ENCODE measurements at regions not wholly inside any gene's neighbourhood (a gene's known extent, or its start where the extent isn't known, plus 50 kb on each side); places are given as distances from the start of the nearest gene placed in this dataset.

DNA sequence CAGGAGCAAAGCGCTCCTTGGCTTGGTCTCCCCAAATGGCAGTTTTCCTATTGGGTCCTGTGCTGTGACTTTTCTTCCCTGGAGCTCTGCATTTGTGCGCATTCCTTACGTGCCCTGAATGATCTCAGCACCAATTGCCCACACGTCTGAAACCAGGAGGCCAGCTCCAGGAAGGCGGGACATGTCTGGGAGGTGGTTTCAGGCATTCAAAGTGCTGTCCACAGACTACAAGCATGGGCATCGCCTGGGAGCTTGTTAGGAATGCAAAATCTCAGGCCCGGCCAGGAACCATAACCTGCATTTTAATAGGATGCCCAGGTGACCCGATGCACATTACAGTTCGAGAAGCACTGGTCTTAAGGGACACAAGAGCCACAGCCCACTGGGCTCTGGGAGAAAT, 239.6 kb downstream of the ANKRD60 start:
- Histone ChIP-seq H3K4me3 (ENCODE audit: low read length, poor library complexity, severe bottlenecking) (no peak overlapping the region), H4K20me1 (ENCODE audit: insufficient read depth, low read length, poor library complexity, severe bottlenecking) (no peaks in the 10 kb centered on the region), H3K9me2 (replicated peaks; ENCODE audit: low read depth, low read length) (no peaks in the 10 kb centered on the region), H3K79me2 (ENCODE audit: insufficient read depth, low read length) (no peaks in the 10 kb centered on the region), H3K36me3 (ENCODE audit: insufficient read depth, low read length) (no peaks in the 10 kb centered on the region), H2AFZ (ENCODE audit: low read length) (no peak overlapping the region), H3K9ac (ENCODE audit: low read depth, low read length, poor library complexity, severe bottlenecking) (no peak overlapping the region), H3K9me3 (ENCODE audit: insufficient read depth, low read depth, low read length) (no peaks in the 10 kb centered on the region), H3K4me2 (ENCODE audit: low read depth, low read length, poor library complexity, severe bottlenecking) (no peak overlapping the region), H3K4me1 (ENCODE audit: insufficient read depth, low read length, poor library complexity, severe bottlenecking) (no peaks in the 10 kb centered on the region), H3F3A (ENCODE audit: low read depth) (no peaks in the 10 kb centered on the region), H3K27me3 (ENCODE audit: insufficient read depth, low read length, poor library complexity, severe bottlenecking) (no peaks in the 10 kb centered on the region)
- TF ChIP-seq EZH2phosphoT487 (IDR thresholded peaks at IDR 0.05; ENCODE audit: borderline replicate concordance): no peak
- TF ChIP-seq, protein P1, sequence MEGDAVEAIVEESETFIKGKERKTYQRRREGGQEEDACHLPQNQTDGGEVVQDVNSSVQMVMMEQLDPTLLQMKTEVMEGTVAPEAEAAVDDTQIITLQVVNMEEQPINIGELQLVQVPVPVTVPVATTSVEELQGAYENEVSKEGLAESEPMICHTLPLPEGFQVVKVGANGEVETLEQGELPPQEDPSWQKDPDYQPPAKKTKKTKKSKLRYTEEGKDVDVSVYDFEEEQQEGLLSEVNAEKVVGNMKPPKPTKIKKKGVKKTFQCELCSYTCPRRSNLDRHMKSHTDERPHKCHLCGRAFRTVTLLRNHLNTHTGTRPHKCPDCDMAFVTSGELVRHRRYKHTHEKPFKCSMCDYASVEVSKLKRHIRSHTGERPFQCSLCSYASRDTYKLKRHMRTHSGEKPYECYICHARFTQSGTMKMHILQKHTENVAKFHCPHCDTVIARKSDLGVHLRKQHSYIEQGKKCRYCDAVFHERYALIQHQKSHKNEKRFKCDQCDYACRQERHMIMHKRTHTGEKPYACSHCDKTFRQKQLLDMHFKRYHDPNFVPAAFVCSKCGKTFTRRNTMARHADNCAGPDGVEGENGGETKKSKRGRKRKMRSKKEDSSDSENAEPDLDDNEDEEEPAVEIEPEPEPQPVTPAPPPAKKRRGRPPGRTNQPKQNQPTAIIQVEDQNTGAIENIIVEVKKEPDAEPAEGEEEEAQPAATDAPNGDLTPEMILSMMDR (conservative IDR thresholded peaks at IDR 0.05; ENCODE audit: low read length): no peak

DNA sequence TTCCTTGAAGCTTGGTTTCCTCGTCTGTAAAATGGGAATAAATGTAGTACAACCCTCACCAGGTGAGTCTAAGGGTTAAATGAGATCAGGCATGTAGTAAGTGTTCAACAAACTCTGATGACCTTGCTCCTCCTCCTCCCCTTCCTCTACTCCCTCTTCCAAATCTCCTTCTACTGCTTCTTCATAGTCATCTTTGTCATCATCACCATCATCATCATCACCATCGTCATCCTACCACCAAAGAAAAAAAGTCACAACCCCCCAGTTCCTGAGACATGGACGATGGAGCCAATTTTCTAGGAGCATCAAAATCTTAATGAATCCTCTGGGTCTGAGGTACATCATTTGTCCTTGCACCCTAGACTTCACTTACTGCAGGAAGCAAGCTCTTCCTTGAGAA, 240.0 kb downstream of the ANKRD60 start:
- Histone ChIP-seq H3K4me2 (ENCODE audit: low read depth, low read length, poor library complexity, severe bottlenecking) (no peak overlapping the region), H3K4me3 (ENCODE audit: low read length, poor library complexity, severe bottlenecking) (no peak overlapping the region), H3K79me2 (ENCODE audit: insufficient read depth, low read length) (no peaks in the 10 kb centered on the region), H3K9me2 (replicated peaks; ENCODE audit: low read depth, low read length) (no peaks in the 10 kb centered on the region), H3K27me3 (ENCODE audit: insufficient read depth, low read length, poor library complexity, severe bottlenecking) (no peaks in the 10 kb centered on the region), H3F3A (ENCODE audit: low read depth) (no peaks in the 10 kb centered on the region), H3K4me1 (ENCODE audit: insufficient read depth, low read length, poor library complexity, severe bottlenecking) (no peaks in the 10 kb centered on the region), H3K36me3 (ENCODE audit: insufficient read depth, low read length) (no peaks in the 10 kb centered on the region), H3K9ac (ENCODE audit: low read depth, low read length, poor library complexity, severe bottlenecking) (no peak overlapping the region), H4K20me1 (ENCODE audit: insufficient read depth, low read length, poor library complexity, severe bottlenecking) (no peaks in the 10 kb centered on the region), H3K9me3 (ENCODE audit: insufficient read depth, low read depth, low read length) (no peaks in the 10 kb centered on the region), H2AFZ (ENCODE audit: low read length) (no peak overlapping the region)
- no peak for TF ChIP-seq EZH2phosphoT487 (IDR thresholded peaks at IDR 0.05; ENCODE audit: borderline replicate concordance)
- TF ChIP-seq, protein P1 (conservative IDR thresholded peaks at IDR 0.05; ENCODE audit: low read length): no peak

DNA sequence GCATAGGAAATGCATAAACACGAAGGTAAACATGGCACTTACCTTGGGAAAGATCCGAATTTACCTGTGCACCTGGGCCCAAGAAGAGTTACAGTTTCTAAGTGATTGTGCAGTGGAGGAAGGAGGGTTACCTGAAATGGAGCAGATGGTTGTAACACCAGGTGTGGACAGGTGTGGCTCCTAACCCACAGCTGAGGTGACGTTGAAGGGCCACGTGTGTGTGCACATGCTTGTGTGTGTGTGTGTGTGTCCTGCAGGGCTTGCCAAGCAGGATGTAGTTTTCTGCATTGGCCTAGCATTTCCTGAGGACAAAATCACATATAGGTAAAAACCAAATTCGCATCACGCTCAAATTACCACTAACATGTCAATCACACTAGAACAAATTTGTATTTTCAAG, 240.8 kb downstream of the ANKRD60 start:
- Histone ChIP-seq H3K27me3 (ENCODE audit: insufficient read depth, low read length, poor library complexity, severe bottlenecking) (no peaks in the 10 kb centered on the region), H3F3A (ENCODE audit: low read depth) (no peaks in the 10 kb centered on the region), H2AFZ (ENCODE audit: low read length) (no peak overlapping the region), H4K20me1 (ENCODE audit: insufficient read depth, low read length, poor library complexity, severe bottlenecking) (no peaks in the 10 kb centered on the region), H3K36me3 (ENCODE audit: insufficient read depth, low read length) (no peaks in the 10 kb centered on the region), H3K9ac (ENCODE audit: low read depth, low read length, poor library complexity, severe bottlenecking) (no peak overlapping the region), H3K79me2 (ENCODE audit: insufficient read depth, low read length) (no peaks in the 10 kb centered on the region), H3K4me3 (ENCODE audit: low read length, poor library complexity, severe bottlenecking) (no peak overlapping the region), H3K9me2 (replicated peaks; ENCODE audit: low read depth, low read length) (no peaks in the 10 kb centered on the region), H3K4me2 (ENCODE audit: low read depth, low read length, poor library complexity, severe bottlenecking) (no peak overlapping the region), H3K9me3 (ENCODE audit: insufficient read depth, low read depth, low read length) (no peaks in the 10 kb centered on the region), H3K4me1 (ENCODE audit: insufficient read depth, low read length, poor library complexity, severe bottlenecking) (no peaks in the 10 kb centered on the region)
- TF ChIP-seq, protein P1 (conservative IDR thresholded peaks at IDR 0.05; ENCODE audit: low read length): no peak
- no peak for TF ChIP-seq EZH2phosphoT487 (IDR thresholded peaks at IDR 0.05; ENCODE audit: borderline replicate concordance)
